Endothelial cell of umbilical vein (primary cell): ENCODE measurements at regions not wholly inside any gene's neighbourhood (a gene's known extent, or its start where the extent isn't known, plus 50 kb on each side); places are given as distances from the start of the nearest gene placed in this dataset.

ENCODE experiments used
- BruUV-seq: library from RNA; stranded (reverse); fragments of 400-500 nt; replicated peaks from 2 replicates; lab custom pipeline; 2021; lab: Mats Ljungman, UMichigan
- CTCF ChIA-PET: fragments of 300-600, 350-600 bp; sonication (Branson Sonifier 250); formaldehyde crosslinking; loops from one replicate; lab custom pipeline; 2021; ENCODE audit warnings: antibody characterized with exemption, inconsistent platforms; lab: Charles Lee
- POLR2A ChIA-PET: fragments of 300-600, 350-600 bp; sonication (Branson Sonifier 250); formaldehyde crosslinking; loops from one replicate; lab custom pipeline; 2021; ENCODE audit warnings: antibody characterized with exemption, inconsistent platforms; lab: Charles Lee
- DNase-seq: peaks from one replicate; pipeline ENCODE4 v3.0.0-alpha.2; 2011; ENCODE audit warnings: low read depth, low spot score
- FAIRE-seq: peaks from 2 replicates; lab custom pipeline; 2011; peaks lifted over from hg19 to GRCh38; lab: Jason Lieb, UNC
- H2AFZ ChIP-seq: 2 replicates; pipeline ENCODE4 v1.6.0; 2012; ENCODE audit warnings: low read depth, low read length, control low read depth, inconsistent platforms
- H3K27ac ChIP-seq: 2 replicates; pipeline ENCODE4 v1.5.1; 2011; ENCODE audit warnings: low read depth, mild to moderate bottlenecking, control low read depth, low read length, moderate library complexity; ENCODE audit not compliant: insufficient read depth
- H3K27me3 ChIP-seq, 2 experiments: 2 replicates each; pipeline versions ENCODE4 v1.6.0 to v1.6.1; 2011; ENCODE audit warnings: low read length in 2 of 2, mixed read lengths in 1 of 2; ENCODE audit not compliant: control insufficient read depth in 2 of 2, insufficient read depth in 2 of 2
- H3K36me3 ChIP-seq, 2 experiments: 2 replicates in 1 of 2; 3 replicates in 1 of 2; pipeline ENCODE4 v1.5.1; 2011; ENCODE audit warnings: low read length in 2 of 2, mild to moderate bottlenecking in 1 of 2, moderate library complexity in 1 of 2; ENCODE audit not compliant: control insufficient read depth in 2 of 2, insufficient read depth in 2 of 2; ENCODE audit errors: extremely low read depth in 1 of 2
- H3K4me1 ChIP-seq: 3 replicates; pipeline ENCODE4 v1.5.1; 2011; ENCODE audit warnings: mild to moderate bottlenecking, low read length; ENCODE audit not compliant: control insufficient read depth, insufficient read depth; ENCODE audit errors: extremely low read depth
- H3K4me2 ChIP-seq: 2 replicates; pipeline ENCODE4 v1.6.1; 2011; ENCODE audit warnings: low read length, control low read depth, mixed read lengths; ENCODE audit not compliant: insufficient read depth
- H3K4me3 ChIP-seq, 3 experiments: fragments of 200-600 bp in 1 of 3; sonication (generic), shearing (Covaris generic) in 1 of 3; replicated peaks in 1 of 3; 2 replicates each; pipeline ENCODE4 v1.5.1; 2011 to 2016; ENCODE audit warnings: control low read depth in 3 of 3, low read length in 3 of 3, mild to moderate bottlenecking in 2 of 3, inconsistent platforms in 1 of 3, low read depth in 1 of 3, moderate library complexity in 1 of 3; ENCODE audit not compliant: insufficient read depth in 1 of 3
- H3K79me2 ChIP-seq: 2 replicates; pipeline ENCODE4 v1.6.0; 2012; ENCODE audit warnings: low read length, inconsistent platforms; ENCODE audit not compliant: control insufficient read depth, insufficient read depth
- H3K9ac ChIP-seq: replicated peaks from 2 replicates; pipeline ENCODE3; 2011; ENCODE audit warnings: low read length, control low read depth; ENCODE audit not compliant: insufficient read depth; ENCODE audit errors: extremely low read depth
- H3K9me1 ChIP-seq: replicated peaks from 3 replicates; pipeline ENCODE4 v1.6.0; 2011; ENCODE audit warnings: mild to moderate bottlenecking, low read length; ENCODE audit not compliant: control insufficient read depth, insufficient read depth; ENCODE audit errors: extremely low read depth
- H3K9me3 ChIP-seq: replicated peaks from 2 replicates; pipeline ENCODE4 v1.5.1; 2012; ENCODE audit warnings: low read length, inconsistent platforms; ENCODE audit not compliant: control insufficient read depth, insufficient read depth
- H4K20me1 ChIP-seq: replicated peaks from 2 replicates; pipeline ENCODE3; 2011; ENCODE audit warnings: mild to moderate bottlenecking, low read length; ENCODE audit not compliant: control insufficient read depth, insufficient read depth; ENCODE audit errors: extremely low read depth
- CTCF ChIP-seq, 2 donors: IDR thresholded peaks; 1 replicate in 1 of 2; 2 replicates in 1 of 2; pipeline ENCODE4 v1.5.1; 2011; ENCODE audit warnings: low read length in 2 of 2, mild to moderate bottlenecking in 2 of 2, moderate library complexity in 2 of 2, control low read depth in 1 of 2, inconsistent platforms in 1 of 2, low read depth in 1 of 2; ENCODE audit not compliant: insufficient read depth in 1 of 2; ENCODE audit errors: extremely low read depth in 1 of 2
- EZH2 ChIP-seq: IDR thresholded peaks from 2 replicates; pipeline ENCODE4 v1.6.1; 2012; ENCODE audit warnings: borderline replicate concordance, low read depth, mild to moderate bottlenecking, moderate library complexity, low read length, inconsistent platforms; ENCODE audit not compliant: severe bottlenecking
- FOS ChIP-seq: IDR thresholded peaks from 2 replicates; pipeline ENCODE4 v1.6.1; 2011; ENCODE audit warnings: mild to moderate bottlenecking, low read length, moderate library complexity, borderline replicate concordance; ENCODE audit not compliant: insufficient read depth
- GATA2 ChIP-seq: IDR thresholded peaks from 2 replicates; pipeline ENCODE4 v1.7.0; 2011; ENCODE audit warnings: low read depth, mild to moderate bottlenecking, moderate library complexity, mixed read lengths, low read length; ENCODE audit not compliant: insufficient read length, insufficient read depth
- JUN ChIP-seq: IDR thresholded peaks from 2 replicates; pipeline ENCODE4 v1.6.1; 2011; ENCODE audit warnings: borderline replicate concordance, low read depth; ENCODE audit not compliant: insufficient read length, insufficient read depth
- MAX ChIP-seq: IDR thresholded peaks from 2 replicates; pipeline ENCODE4 v1.6.1; 2011; ENCODE audit not compliant: insufficient read depth, insufficient read length
- MYC ChIP-seq: IDR thresholded peaks from one replicate; pipeline ENCODE4 v1.6.1; 2011; ENCODE audit warnings: mild to moderate bottlenecking, low read depth, low read length
- POLR2A ChIP-seq: IDR thresholded peaks from 2 replicates; pipeline ENCODE4 v1.6.1; 2012; ENCODE audit warnings: low read depth, mild to moderate bottlenecking, control low read depth, low read length
- POLR2AphosphoS5 ChIP-seq: IDR thresholded peaks from 2 replicates; pipeline ENCODE4 v1.6.1; 2012; ENCODE audit warnings: low read depth, mild to moderate bottlenecking, control low read depth, low read length, moderate library complexity; ENCODE audit not compliant: insufficient read depth
- dilution Hi-C: fragments of 300-500 bp; cut with MboI; formaldehyde crosslinking; loops from one replicate; pipeline ENCODE4 v1.15.0; 2019; ENCODE audit warnings: low sequenced_read_pairs; ENCODE audit not compliant: extremely low pct_ligation_motif_present
- intact Hi-C: fragments of 100-400 bp; cut with micrococcal nuclease; formaldehyde crosslinking; loops from one replicate; pipeline ENCODE4 v1.10.0; 2022

DNA sequence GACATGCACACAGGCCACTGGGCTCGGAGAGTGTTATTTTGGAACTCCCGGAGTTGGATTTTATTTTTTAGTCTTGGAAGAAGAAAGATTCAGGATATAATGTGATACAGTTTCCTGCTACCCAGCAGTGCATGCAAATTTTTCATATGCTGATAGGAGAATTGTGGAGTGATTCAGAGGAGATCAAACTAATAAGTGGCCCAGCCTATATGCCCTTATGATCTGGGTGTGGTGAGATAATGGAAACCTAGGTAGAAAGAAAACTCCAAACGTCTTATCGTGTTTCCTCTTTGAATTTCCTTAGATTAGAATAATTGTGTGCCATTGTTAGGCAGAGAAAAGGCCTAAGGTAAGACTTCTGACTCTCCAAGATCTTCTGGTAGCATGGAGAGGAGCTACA lies 401.2 kb upstream of the BTBD3 start:
- no TSS peak for BruUV-seq
- no peaks in the 10 kb centered on the region for H3K9me3 ChIP-seq
- no peaks in the 10 kb centered on the region for H3K9me1 ChIP-seq
- H2AFZ ChIP-seq, result no peak overlapping the region
- TF ChIP-seq FOS, result no peak
- TF ChIP-seq JUN, result no peak
- TF ChIP-seq GATA2, result no peak
- TF ChIP-seq MAX, result no peak
- TF ChIP-seq MYC, result no peak
- no peak for TF ChIP-seq EZH2
- TF ChIP-seq CTCF (IDR thresholded peaks at IDR 0.05; ENCODE audit: extremely low read depth in 1 of 2, insufficient read depth in 1 of 2, low read depth in 1 of 2, low read length in 2 of 2), result no peak
- TF ChIP-seq POLR2A, result no peak
- no peak for TF ChIP-seq POLR2AphosphoS5
- no peak for FAIRE-seq
- H3K4me1 ChIP-seq, result no peaks in the 10 kb centered on the region
- intact Hi-C loops, result no loop called here
- H3K79me2 ChIP-seq, result no peaks in the 10 kb centered on the region
- H3K9ac ChIP-seq, result no peak overlapping the region
- CTCF ChIA-PET, result no interaction called here
- no peaks in the 10 kb centered on the region for H3K36me3 ChIP-seq
- peaks cover 0 to 2% of the 10 kb centered on the region in 2 experiments for H3K27me3 ChIP-seq
- no peak overlapping the region for H3K4me3 ChIP-seq
- no peaks in the 10 kb centered on the region for H4K20me1 ChIP-seq
- POLR2A ChIA-PET, result no interaction called here
- no peak for DNase-seq
- dilution Hi-C loops, result no loop called here
- no peak overlapping the region for H3K4me2 ChIP-seq
- no peak overlapping the region for H3K27ac ChIP-seq
